Stimulated activated CD4-positive, alpha-beta T cell treated with anti-CD3 and anti-CD28 coated beads, TNF-alpha, amount 100 ng/mL, for 48 hours (primary cell): ENCODE measurements at regions not wholly inside any gene's neighbourhood (a gene's known extent, or its start where the extent isn't known, plus 50 kb on each side); places are given as distances from the start of the nearest gene placed in this dataset.

ENCODE experiments used
- DNase-seq, 3 donors: peaks; one replicate each; pipeline ENCODE4 v3.0.0-alpha.2; 2020; ENCODE audit warnings: low read depth in 3 of 3

- DNase-seq: no peak
Measured at GRCh38 chrX:139120760-139121159, 409.2 kb upstream of the FGF13 start.

- DNase-seq: no peak
Measured at GRCh38 chrX:139113708-139114107, 402.2 kb upstream of the FGF13 start.

GRCh38 chrX:139112432-139112831 lies 400.9 kb upstream of the FGF13 start:
- no peak for DNase-seq

GRCh38 chrX:139106069-139106468 lies 394.6 kb upstream of the FGF13 start:
- DNase-seq: no peak

GRCh38 chrX:139094671-139095592 lies 383.4 kb upstream of the FGF13 start:
- no peak for DNase-seq

GRCh38 chrX:139093201-139093600 lies 381.7 kb upstream of the FGF13 start:
- DNase-seq: no peak

- DNase-seq: no peak
Measured at GRCh38 chrX:139091878-139092277, 380.4 kb upstream of the FGF13 start.

GRCh38 chrX:139091066-139091465 lies 379.5 kb upstream of the FGF13 start:
- no peak for DNase-seq

- DNase-seq: no peak
Measured at GRCh38 chrX:139086246-139086645, 374.7 kb upstream of the FGF13 start.

GRCh38 chrX:139085404-139085803 lies 373.9 kb upstream of the FGF13 start:
- no peak for DNase-seq

- no peak for DNase-seq
Measured at GRCh38 chrX:139083191-139083590, 371.7 kb upstream of the FGF13 start.

GRCh38 chrX:139081965-139082364 lies 370.4 kb upstream of the FGF13 start:
- no peak for DNase-seq

GRCh38 chrX:139079789-139080188 lies 368.3 kb upstream of the FGF13 start:
- DNase-seq: no peak

- DNase-seq: no peak
Measured at GRCh38 chrX:139078761-139079280, 367.3 kb upstream of the FGF13 start.

GRCh38 chrX:139078342-139078741 lies 366.8 kb upstream of the FGF13 start:
- DNase-seq: no peak

GRCh38 chrX:139077281-139078250 lies 366.0 kb upstream of the FGF13 start:
- DNase-seq: no peak

GRCh38 chrX:139063364-139063763 lies 351.8 kb upstream of the FGF13 start:
- DNase-seq: no peak

- DNase-seq: no peak
Measured at GRCh38 chrX:139058831-139059495, 347.4 kb upstream of the FGF13 start.

- no peak for DNase-seq
Measured at GRCh38 chrX:139052461-139052860, 340.9 kb upstream of the FGF13 start.

GRCh38 chrX:139049465-139049864 lies 337.9 kb upstream of the FGF13 start:
- no peak for DNase-seq

- no peak for DNase-seq
Measured at GRCh38 chrX:139044680-139045079, 333.2 kb upstream of the FGF13 start.

- DNase-seq: no peak
Measured at GRCh38 chrX:139039041-139039440, 327.5 kb upstream of the FGF13 start.
